ENCODE measurements at regions not wholly inside any gene's neighbourhood (a gene's known extent, or its start where the extent isn't known, plus 50 kb on each side); places are given as distances from the start of the nearest gene placed in this dataset.

- no peak for TF ChIP-seq RARB (CRISPR knock-in tag; IDR thresholded peaks at IDR 0.05)
- TF ChIP-seq ARNTL (CRISPR knock-in tag; IDR thresholded peaks at IDR 0.05; ENCODE audit: borderline replicate concordance, low read depth), result no peak
Observed at GRCh38 chr5:104048231-104048630, 485.6 kb upstream of the NUDT12 start.
